ENCODE measurements at regions not wholly inside any gene's neighbourhood (a gene's known extent, or its start where the extent isn't known, plus 50 kb on each side); places are given as distances from the start of the nearest gene placed in this dataset.
"Not testable (repeated sequence)": the region's sequence is repeated elsewhere in the genome, so short reads cannot be mapped to it uniquely, and the experiment has no call there.

GRCh38 chr13:83722443-83722842 is 159.8 kb downstream of the SLITRK1 start:
- DNase-seq = no peak

- no peak for DNase-seq
These were observed 166.2 kb downstream of the SLITRK1 start for GRCh38 chr13:83716121-83716520.

- no peak for DNase-seq
These were observed 168.0 kb downstream of the SLITRK1 start for GRCh38 chr13:83714236-83714635.

DNA sequence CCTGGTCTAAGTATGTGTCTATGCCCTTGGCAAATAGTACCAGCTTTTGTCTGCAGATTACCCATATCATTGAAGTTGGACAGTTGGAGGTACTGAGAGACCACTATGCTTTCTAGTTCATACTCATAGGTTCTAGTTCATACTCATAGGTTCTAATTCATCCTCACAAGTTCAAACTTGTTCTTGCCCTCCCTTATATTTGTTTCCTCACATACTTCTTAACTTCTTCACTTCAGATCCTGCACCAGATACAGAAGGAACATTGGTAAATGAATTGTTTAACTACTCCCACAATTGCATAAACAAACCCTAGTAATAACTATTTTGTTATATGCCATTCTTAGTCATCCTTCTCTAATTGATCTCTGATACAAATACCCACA is 172.2 kb downstream of the SLITRK1 start:
- DNase-seq = no peak

GRCh38 chr13:83709426-83710132 is 172.7 kb downstream of the SLITRK1 start:
- no peak for DNase-seq

GRCh38 chr13:83702021-83702420 is 180.3 kb downstream of the SLITRK1 start:
- no peak for DNase-seq

DNA sequence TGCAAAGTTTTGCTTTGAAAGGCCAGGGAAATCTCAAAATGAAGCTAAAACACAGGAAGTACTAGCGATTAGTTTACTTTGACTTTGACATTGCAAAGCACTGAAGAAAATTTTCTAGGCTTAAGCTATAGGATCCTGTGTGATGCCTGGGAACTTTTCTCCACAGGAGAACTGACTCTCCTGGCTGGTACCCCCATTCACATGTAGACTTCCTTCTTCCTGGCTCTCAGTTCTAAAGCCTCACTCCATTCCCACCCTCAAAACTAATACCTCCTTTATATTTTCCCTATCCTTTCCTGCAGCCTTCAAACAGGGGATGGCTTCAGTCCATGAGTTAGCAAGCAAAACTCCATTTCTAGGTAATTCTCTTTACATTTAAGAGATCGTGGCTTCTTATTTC is 189.5 kb downstream of the SLITRK1 start:
- DNase-seq = no peak

DNA sequence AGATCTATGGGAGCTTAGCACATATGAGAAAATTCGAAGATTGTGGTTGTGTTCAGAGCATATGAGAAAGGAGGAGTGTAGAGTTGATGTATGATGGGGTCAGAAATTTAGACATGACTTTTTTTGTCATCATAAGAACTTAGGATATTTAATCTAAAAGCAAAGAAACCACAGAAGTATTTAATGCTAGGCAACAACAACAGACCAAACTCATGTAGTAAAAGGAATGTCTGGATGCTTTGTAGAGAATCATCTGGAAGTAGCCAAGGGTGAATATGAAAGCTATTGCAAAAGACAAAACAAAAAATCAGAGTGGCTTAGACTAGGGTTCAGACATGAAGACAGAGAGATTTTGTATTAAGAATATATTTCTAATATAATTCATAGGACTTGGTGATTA is 190.3 kb downstream of the SLITRK1 start:
- DNase-seq = no peak

GRCh38 chr13:83681547-83681946 is 200.7 kb downstream of the SLITRK1 start:
- DNase-seq = no peak

DNA sequence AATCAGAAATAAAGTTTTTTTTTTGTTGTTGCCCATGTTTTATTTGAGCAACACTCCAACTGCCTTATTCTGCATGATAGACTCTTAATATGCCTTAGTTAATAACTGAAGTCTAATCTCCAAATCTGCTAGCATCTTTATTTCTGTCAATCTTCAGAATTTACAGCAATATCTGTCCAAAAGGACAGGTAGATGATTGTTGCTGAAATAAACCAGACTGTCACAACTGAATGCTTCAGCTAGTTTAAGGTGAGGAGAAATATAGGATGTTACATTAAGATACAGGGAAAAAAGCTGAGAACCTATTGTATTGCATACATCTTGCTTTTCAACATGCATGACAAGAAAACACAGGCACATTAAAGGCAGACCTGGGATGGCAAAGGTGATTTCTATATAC is 204.3 kb downstream of the SLITRK1 start:
- no peak for DNase-seq

DNA sequence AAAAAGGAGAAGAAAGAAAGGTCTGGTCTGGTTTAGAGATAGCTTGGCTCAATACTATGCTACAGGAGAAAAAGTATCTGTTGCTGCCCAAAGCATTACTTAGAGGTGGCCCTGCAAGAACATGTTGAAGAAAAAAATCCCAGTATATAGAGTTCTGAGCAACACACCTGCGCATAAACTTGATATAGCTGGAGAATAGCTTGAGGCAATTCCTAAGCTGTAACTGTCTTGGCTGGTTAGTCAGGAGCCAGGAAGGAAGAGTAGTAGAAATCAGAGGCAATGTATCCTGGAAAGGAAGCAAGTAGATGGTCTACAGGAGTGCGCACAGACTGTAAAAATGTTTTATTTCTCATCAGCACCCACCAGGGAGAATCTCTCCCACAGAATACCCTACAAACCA is 209.7 kb downstream of the SLITRK1 start:
- DNase-seq = no peak

DNA sequence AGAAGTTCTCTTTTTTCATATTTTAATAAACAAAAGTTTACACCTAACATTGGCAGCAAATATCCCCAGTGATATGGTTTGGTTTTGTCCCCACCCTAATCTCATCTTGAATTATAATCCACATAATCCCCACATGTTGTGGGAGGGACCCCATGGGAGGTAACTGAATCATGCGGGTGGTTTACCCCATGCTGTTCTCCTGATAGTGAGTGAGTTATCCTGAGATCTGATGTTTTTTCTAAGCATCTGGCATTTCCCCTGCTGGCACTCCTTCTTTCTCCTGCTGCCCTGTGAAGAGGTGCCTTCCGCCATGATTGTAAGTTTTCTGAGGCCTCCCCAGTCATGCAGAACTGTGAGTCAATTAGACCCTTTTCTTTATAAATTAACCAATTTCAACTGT is 214.7 kb downstream of the SLITRK1 start:
- no peak for DNase-seq

DNA sequence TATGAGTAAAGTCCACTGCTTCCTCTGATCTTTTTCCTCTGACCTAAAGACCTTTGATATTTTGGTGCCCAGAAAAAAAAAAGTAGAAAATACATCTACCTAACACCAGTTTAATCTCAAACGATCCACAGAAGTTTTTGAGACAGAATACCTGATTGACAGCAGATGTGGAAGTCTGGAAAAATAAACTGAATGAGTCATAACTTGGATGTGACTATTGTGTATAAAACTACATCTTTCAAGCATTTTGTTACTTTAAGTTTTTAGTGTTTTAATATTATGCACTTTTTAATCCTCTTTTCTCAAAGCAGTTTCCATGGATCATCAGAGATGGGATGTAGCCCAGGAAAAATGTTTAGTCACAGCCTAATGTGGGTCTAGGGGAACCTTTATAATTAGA is 216.1 kb downstream of the SLITRK1 start:
- no peak for DNase-seq

GRCh38 chr13:83657281-83657680 is 225.0 kb downstream of the SLITRK1 start:
- no peak for DNase-seq

GRCh38 chr13:83642617-83643016 is 239.7 kb downstream of the SLITRK1 start:
- DNase-seq = not testable (repeated sequence)

- no peak for DNase-seq
These were observed 247.7 kb downstream of the SLITRK1 start for GRCh38 chr13:83634601-83635000.

DNA sequence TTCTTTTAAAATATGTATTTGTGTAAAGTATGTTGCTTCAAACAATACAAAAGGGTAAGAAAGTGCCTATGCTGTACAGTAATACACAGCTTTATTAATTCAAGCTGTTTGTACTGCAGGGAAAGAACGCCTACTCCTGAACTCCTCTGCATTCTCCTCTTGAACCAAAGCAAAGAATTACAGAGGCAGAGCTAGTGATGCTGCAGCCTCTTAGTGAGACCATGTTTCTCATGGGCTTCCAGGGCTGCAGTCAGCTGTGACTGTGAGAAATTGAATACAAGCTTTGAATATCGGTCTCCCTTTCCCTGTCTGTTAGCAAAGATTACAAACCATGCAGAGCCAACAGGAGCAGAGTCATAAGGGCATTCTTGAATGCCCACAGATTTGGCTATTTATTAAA is 248.5 kb downstream of the SLITRK1 start:
- no peak for DNase-seq

GRCh38 chr13:83622422-83622784 is 259.9 kb downstream of the SLITRK1 start:
- no peak for DNase-seq

DNA sequence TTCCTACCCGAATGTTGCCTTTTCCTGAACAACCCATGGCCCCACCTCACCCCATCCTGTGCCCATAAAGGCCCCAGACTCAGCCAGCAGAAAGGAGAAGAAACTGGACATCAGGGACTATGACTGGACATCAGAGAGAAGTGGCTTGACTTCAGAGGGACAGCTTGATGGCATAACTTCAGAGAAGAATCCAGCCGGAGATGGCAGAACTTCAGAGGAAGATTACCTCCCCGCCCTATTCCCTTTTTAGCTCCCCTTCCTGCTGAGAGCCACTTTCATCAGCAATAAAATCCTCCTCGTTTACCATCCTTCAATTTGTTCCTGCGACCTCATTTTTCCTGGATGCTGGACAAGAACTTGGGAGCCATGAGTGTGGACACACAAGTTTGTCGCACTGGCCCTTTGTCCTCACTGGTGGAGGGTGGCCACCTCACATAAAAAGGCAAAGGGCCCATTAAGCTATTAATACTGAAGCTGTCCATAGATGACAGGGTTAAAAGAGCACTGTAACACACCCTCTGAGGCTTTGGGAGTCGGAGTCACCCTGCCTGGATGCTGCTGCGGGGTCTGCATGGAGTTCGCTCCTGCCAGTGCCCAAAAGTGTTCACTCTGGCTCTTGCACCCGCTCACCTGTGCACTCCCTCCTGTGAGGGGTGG is 260.4 kb downstream of the SLITRK1 start:
- no peak for DNase-seq

DNA sequence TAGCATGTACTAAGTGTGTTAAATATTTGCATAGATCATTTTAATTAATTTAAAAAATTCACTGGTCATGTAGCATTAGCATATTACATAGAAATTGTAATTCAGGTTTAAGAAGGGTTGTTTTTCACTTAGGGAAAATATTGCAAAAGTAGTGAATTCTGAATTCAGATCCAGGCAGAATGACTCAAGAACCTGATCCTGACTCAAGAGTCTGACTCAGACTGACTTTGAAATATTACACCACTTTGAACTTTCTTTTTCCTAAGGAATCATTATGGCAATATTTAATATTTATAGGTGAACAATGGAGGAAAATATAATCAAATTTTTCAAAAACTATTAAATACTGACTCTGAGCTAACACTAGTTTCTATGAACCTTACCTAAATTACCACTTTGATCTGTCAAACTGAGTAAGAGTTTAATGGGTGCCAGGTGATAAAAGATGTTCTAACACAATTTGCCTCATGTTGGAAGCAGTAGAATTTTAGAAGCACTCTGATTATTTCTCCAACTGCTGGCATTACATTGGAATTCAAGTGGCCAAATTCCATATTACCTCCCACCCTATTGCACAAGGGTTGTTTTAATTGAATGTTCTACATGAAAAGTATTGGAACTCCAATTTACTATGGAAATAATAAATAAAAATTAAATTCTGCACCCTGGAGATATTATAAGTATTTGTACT is 261.6 kb downstream of the SLITRK1 start:
- DNase-seq = no peak

- DNase-seq = no peak
These were observed 263.3 kb downstream of the SLITRK1 start for GRCh38 chr13:83618966-83619365.

- DNase-seq = no peak
These were observed 268.8 kb downstream of the SLITRK1 start for GRCh38 chr13:83613524-83613923.

- DNase-seq = no peak
These were observed 280.7 kb downstream of the SLITRK1 start for GRCh38 chr13:83601539-83601938.

GRCh38 chr13:83592095-83592494 is 290.2 kb downstream of the SLITRK1 start:
- no peak for DNase-seq
